Activated CD8-positive, alpha-beta T cell treated with anti-CD3 and anti-CD28 coated beads for 36 hours (primary cell): ENCODE measurements at regions not wholly inside any gene's neighbourhood (a gene's known extent, or its start where the extent isn't known, plus 50 kb on each side); places are given as distances from the start of the nearest gene placed in this dataset.

Experiments
- ATAC-seq: fragments of 200-7000 bp; cut with Tn5 transposase; one replicate; pipeline ENCODE4 v1.10.0; 2021; ENCODE audit warnings: mild to moderate bottlenecking, moderate library complexity
- CTCF ChIA-PET: fragments of 350-600 bp; sonication (Branson Sonifier 250); formaldehyde crosslinking; loops from one replicate; lab custom pipeline; 2021; ENCODE audit warnings: antibody characterized with exemption; lab: Charles Lee
- POLR2A ChIA-PET: fragments of 350-600 bp; sonication (Branson Sonifier 250); formaldehyde crosslinking; loops from one replicate; lab custom pipeline; 2021; ENCODE audit warnings: antibody characterized with exemption; lab: Charles Lee
- DNase-seq: peaks from one replicate; pipeline ENCODE4 v3.0.0-alpha.2; 2020
- H3K27ac Mint-ChIP-seq: one replicate; pipeline ENCODE4 v1.8.0; 2021; ENCODE audit warnings: mild to moderate bottlenecking, mixed read lengths
- H3K27me3 Mint-ChIP-seq: one replicate; pipeline ENCODE4 v1.8.0; 2021; ENCODE audit warnings: mixed read lengths
- H3K36me3 Mint-ChIP-seq: one replicate; pipeline ENCODE4 v1.8.0; 2021; ENCODE audit warnings: low read depth, mixed read lengths
- H3K4me1 Mint-ChIP-seq: one replicate; pipeline ENCODE4 v1.8.0; 2021; ENCODE audit warnings: low read depth, mixed read lengths
- H3K4me3 Mint-ChIP-seq: one replicate; pipeline ENCODE4 v1.8.0; 2021; ENCODE audit warnings: mild to moderate bottlenecking, moderate library complexity, mixed read lengths
- H3K9me3 Mint-ChIP-seq: one replicate; pipeline ENCODE4 v1.8.0; 2021; ENCODE audit warnings: mixed read lengths
- intact Hi-C: fragments of 100-400 bp; cut with micrococcal nuclease; formaldehyde crosslinking; loops from one replicate; pipeline ENCODE4 v1.10.0; 2022
- TF ChIP-seq, protein P1 (sequence below): fragments of 200-600 bp; IDR thresholded peaks from one replicate; pipeline ENCODE4 v1.8.0; 2022; ENCODE audit warnings: antibody characterized with exemption, mild to moderate bottlenecking

DNA sequence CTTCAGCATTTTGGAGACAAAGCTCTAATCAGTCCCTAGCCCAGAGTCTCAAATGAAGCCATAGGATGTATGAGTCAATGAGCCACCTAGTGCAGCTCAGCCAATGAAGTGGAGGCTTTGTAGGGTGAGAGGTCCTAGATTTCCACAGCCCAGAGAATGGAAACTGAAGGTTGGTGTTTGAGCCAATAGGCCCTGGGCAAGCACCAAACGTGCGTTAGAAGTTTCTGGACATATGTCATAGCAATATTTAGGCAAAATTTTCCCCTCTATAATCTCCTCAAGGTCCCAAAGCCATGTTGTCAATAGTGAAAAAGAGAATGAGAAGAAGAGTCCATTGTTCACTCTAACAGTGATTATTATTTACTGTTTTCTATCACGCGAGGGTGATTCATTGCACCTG lies 361.3 kb downstream of the PLPP3 start:
- no peak for DNase-seq
- no peaks in the 10 kb centered on the region for H3K4me1 Mint-ChIP-seq
- no peaks in the 10 kb centered on the region for H3K36me3 Mint-ChIP-seq
- no peak overlapping the region for H3K27ac Mint-ChIP-seq
- ATAC-seq = no peak
- ChIA-PET CTCF (no interaction called here), POLR2A (no interaction called here)
- no peaks in the 10 kb centered on the region for H3K9me3 Mint-ChIP-seq
- H3K27me3 Mint-ChIP-seq = peaks cover 2% of the 10 kb centered on the region
- TF ChIP-seq, protein P1, sequence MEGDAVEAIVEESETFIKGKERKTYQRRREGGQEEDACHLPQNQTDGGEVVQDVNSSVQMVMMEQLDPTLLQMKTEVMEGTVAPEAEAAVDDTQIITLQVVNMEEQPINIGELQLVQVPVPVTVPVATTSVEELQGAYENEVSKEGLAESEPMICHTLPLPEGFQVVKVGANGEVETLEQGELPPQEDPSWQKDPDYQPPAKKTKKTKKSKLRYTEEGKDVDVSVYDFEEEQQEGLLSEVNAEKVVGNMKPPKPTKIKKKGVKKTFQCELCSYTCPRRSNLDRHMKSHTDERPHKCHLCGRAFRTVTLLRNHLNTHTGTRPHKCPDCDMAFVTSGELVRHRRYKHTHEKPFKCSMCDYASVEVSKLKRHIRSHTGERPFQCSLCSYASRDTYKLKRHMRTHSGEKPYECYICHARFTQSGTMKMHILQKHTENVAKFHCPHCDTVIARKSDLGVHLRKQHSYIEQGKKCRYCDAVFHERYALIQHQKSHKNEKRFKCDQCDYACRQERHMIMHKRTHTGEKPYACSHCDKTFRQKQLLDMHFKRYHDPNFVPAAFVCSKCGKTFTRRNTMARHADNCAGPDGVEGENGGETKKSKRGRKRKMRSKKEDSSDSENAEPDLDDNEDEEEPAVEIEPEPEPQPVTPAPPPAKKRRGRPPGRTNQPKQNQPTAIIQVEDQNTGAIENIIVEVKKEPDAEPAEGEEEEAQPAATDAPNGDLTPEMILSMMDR = no peak
- no peak overlapping the region for H3K4me3 Mint-ChIP-seq
- intact Hi-C loops = no loop called here

GRCh38 chr1:56216218-56216617 lies 363.1 kb downstream of the PLPP3 start:
- CTCF ChIA-PET = no interaction called here
- DNase-seq (no peak), ATAC-seq (no peak)
- Mint-ChIP-seq H3K4me1 (no peaks in the 10 kb centered on the region), H3K36me3 (no peaks in the 10 kb centered on the region), H3K27ac (no peak overlapping the region), H3K9me3 (no peaks in the 10 kb centered on the region), H3K4me3 (no peak overlapping the region), H3K27me3 (peaks cover 2% of the 10 kb centered on the region)
- POLR2A ChIA-PET = no interaction called here
- intact Hi-C loops = no loop called here
- TF ChIP-seq, protein P1 = no peak

GRCh38 chr1:56215771-56216170 lies 363.6 kb downstream of the PLPP3 start:
- ChIA-PET CTCF (no interaction called here), POLR2A (no interaction called here)
- ATAC-seq = no peak
- Mint-ChIP-seq H3K4me3 (no peak overlapping the region), H3K27ac (no peak overlapping the region), H3K36me3 (no peaks in the 10 kb centered on the region), H3K4me1 (no peaks in the 10 kb centered on the region), H3K9me3 (no peaks in the 10 kb centered on the region), H3K27me3 (peaks cover 2% of the 10 kb centered on the region)
- TF ChIP-seq, protein P1 = no peak
- intact Hi-C loops = no loop called here
- DNase-seq = no peak

DNA sequence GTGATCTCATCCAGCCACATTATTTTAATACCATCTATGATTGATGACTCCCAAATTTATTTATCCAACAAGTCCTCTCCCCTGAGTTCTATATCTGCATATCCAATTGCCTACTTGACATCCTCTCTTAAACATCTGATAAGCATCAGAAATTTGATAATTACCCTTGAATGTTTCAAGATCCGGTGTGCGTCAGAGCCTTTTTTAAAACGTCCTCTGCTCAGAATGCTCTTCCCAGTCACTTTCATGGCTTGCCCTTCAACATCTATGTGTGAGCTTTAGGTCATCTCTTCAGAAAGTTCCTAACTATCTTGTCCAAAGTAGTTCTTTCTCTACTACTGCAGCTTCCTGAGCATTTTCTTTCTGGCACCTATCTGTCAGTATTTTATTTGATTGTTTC lies 364.3 kb downstream of the PLPP3 start:
- CTCF ChIA-PET = no interaction called here

DNA sequence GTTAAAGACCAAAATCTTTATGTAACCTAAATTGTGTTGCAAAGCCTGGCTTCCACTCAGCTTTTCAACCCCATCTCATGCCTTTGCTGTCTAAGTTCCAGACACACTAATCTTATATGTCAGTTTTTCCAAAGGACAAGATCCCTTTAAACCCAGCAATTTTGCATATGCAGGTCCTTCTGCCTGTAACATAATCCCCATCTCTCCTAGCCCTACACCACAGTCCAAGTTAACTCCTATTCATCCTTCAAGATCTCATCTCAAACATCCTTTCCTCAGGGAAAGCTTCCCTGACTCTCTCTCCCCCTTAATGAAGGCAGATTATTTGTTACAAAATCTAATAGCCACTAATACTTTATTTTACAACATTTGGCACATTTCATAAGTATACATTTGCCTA lies 366.3 kb downstream of the PLPP3 start:
- Mint-ChIP-seq H3K27ac (no peak overlapping the region), H3K4me3 (no peak overlapping the region), H3K27me3 (no peaks in the 10 kb centered on the region), H3K4me1 (no peaks in the 10 kb centered on the region), H3K9me3 (no peaks in the 10 kb centered on the region), H3K36me3 (no peaks in the 10 kb centered on the region)
- TF ChIP-seq, protein P1 = no peak
- DNase-seq (no peak), ATAC-seq (no peak)
- CTCF ChIA-PET = no interaction called here
- POLR2A ChIA-PET = no interaction called here
- intact Hi-C loops = no loop called here

More for the DNA sequence above, 364.3 kb downstream of the PLPP3 start:
- Mint-ChIP-seq H3K4me1 (no peaks in the 10 kb centered on the region), H3K36me3 (no peaks in the 10 kb centered on the region), H3K4me3 (no peak overlapping the region), H3K27me3 (peaks cover under 1% of the 10 kb centered on the region), H3K27ac (no peak overlapping the region), H3K9me3 (no peaks in the 10 kb centered on the region)
- POLR2A ChIA-PET = no interaction called here
- TF ChIP-seq, protein P1 = no peak
- intact Hi-C loops = no loop called here
- ATAC-seq = no peak
- DNase-seq = no peak
